SK-N-DZ (cell line): ENCODE measurements at regions not wholly inside any gene's neighbourhood (a gene's known extent, or its start where the extent isn't known, plus 50 kb on each side); places are given as distances from the start of the nearest gene placed in this dataset.

ENCODE experiments used
- DNase-seq: peaks from one replicate; pipeline ENCODE4 v3.0.0-alpha.2; 2015; ENCODE audit warnings: low spot score

DNA sequence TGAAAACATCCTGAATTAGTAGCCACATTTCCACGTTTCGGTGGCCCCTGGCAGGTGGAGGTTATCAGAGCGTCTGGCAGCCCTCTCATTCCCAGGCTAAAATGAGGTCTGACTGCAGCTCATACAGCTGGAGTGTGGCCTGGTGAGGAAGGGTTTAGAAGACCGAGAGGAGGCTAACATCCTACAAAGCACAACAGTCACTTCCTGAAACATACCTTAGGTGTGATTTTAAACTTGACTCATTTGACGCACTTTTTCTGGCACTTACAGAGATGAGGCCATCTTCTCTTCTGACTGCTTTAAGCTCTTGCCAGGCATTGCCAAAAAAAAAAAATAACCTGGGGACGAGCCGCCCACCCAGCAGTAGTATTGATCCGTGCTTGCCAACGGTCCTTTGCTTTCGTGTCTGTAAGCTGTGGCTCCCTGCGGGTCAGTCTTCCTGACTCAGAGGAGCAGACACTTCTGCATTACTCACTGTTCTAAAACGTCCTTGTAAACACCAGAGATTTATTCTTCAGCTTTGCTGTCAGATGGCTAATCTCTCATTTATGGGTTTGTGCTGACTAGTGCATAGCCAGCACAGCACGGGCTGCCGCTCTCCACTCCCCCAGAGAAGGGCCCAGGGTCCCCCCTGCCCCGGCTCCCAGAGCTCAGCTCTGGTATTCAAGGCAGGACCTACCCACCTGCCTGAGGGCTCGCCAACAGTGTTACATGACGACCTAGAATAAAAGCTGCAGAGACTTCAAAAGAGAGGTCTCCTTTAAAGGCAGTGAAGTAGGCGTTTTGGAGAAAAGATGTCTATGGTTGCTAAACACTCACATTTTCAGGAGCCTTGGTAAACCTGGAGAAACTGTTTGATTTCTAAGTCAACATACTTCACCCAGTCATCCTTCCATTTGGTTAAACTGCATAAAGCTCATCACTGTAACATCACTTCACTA lies 78.5 kb upstream of the FRMD1 start:
- peak; percentile 18 for DNase-seq

GRCh38 chr6:168156742-168157265 lies 77.8 kb upstream of the FRMD1 start:
- DNase-seq, result no peak

DNA sequence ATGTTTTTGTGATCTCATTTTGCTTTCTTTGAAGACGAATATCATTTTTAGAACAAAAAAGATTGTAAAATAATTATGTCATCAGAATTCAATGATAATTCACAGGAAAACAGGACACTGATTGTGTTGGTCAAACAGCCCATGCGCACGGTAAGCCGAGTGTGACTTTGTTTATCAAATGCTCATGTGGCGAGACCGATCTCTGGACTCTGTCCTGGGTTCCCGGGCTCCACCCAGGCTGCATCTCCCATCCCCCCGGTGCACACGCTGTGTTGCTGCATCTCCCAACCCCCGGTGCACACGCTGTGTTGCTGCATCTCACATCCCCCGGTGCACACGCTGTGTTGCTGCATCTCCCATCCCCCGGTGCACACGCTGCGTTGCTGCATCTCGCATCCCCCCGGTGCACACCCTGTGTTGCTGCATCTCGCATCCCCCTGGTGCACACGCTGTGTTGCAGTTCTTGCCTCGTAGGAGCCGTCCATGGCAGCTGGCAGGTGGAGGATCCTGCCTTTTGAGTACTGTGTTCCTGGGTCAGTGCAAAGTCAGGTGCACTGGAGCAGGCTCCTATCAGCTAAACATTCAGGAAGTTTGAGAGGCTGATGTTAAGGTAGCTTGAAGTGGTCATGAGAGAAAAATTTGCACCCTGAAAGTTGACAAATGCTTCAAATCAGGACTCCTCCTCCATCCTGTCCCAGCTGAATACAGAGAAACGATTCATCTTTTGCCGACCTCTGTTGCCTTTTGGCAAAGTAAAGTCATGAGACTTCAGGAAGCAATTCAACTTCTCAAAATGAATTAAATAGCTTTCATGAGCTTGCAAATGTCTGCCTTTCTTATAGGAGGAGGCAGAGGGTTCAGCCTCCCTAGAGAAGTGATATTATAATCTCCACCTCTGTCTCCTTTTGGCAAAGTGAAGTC lies 77.1 kb upstream of the FRMD1 start:
- no peak for DNase-seq

DNA sequence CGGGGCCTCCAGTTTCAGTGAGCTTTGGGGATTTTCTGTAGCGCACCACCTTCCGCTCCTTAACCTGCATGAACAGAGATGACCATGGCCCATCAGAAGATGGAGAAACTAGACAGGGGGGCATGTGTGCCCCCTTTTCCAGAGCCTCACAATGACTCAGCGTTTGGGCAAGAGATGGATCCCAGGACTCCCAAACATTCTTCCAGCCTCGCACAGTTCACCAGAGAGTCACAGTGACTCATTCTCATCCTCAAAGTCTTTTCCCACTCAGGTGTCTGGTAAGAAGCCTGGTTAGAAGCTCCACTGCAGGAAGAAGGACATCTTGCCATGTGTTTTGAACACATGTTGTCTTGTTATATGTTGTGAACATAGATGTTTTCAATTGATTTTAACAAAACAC lies 76.2 kb upstream of the FRMD1 start:
- DNase-seq, result no peak

- DNase-seq, result no peak
These were observed 75.4 kb upstream of the FRMD1 start for GRCh38 chr6:168154263-168154917.

- DNase-seq, result no peak
These were observed 74.5 kb upstream of the FRMD1 start for GRCh38 chr6:168153553-168153952.

- no peak for DNase-seq
These were observed 74.0 kb upstream of the FRMD1 start for GRCh38 chr6:168152980-168153379.

DNA sequence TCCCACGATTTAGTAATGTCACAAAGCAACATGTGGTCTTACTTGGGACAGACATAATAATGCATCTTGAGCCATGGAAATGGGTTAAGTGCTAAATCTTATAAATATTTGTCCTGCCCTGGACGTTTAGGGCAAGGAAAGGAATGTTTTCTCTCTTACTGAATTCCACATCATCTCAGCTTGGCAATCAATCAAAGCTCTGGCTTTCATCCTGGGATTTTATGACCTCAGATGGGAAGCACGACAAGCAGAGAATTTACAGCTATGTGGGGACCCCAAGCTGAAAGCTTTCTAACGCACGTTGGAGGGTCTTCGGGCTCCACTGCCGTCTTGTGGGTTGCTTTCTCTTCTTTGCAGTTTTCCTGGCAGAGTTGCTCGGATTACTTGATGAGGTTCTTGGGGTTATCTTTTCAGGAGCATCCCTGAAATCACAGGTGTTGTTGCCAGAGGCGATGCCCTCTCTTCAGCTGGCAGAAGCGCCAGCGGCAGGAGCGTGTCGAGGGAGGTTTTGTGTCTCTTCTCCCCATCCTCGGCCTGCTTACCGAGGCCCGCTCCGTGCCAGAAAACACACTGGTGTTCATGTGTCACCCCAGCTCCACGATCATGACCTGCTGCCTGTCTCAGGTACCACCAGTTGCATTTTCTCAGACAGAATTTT lies 73.4 kb upstream of the FRMD1 start:
- no peak for DNase-seq

GRCh38 chr6:168150551-168151320 lies 71.7 kb upstream of the FRMD1 start:
- no peak for DNase-seq

DNA sequence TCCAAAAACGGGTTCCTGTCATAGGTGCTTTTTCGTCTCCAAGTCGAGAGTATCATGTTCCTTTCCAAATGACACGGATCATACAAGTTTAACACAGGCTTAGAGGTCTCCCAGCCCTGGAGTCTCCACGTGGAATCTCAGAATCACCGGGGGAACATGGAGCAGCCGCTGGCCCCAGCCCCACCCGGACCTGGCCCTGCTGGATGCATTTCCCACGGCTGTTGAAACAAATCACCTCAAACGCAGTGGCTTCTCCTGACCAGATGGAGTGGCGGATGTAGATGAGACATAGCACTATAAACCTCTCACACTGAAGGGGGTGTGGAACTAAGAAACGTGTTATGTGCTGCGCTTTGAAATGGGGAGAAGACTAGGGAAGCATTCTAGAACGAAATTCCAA lies 70.0 kb upstream of the FRMD1 start:
- no peak for DNase-seq

- DNase-seq, result no peak
These were observed 69.3 kb upstream of the FRMD1 start for GRCh38 chr6:168148231-168148849.

GRCh38 chr6:168147205-168147738 lies 68.3 kb upstream of the FRMD1 start:
- DNase-seq, result no peak

DNA sequence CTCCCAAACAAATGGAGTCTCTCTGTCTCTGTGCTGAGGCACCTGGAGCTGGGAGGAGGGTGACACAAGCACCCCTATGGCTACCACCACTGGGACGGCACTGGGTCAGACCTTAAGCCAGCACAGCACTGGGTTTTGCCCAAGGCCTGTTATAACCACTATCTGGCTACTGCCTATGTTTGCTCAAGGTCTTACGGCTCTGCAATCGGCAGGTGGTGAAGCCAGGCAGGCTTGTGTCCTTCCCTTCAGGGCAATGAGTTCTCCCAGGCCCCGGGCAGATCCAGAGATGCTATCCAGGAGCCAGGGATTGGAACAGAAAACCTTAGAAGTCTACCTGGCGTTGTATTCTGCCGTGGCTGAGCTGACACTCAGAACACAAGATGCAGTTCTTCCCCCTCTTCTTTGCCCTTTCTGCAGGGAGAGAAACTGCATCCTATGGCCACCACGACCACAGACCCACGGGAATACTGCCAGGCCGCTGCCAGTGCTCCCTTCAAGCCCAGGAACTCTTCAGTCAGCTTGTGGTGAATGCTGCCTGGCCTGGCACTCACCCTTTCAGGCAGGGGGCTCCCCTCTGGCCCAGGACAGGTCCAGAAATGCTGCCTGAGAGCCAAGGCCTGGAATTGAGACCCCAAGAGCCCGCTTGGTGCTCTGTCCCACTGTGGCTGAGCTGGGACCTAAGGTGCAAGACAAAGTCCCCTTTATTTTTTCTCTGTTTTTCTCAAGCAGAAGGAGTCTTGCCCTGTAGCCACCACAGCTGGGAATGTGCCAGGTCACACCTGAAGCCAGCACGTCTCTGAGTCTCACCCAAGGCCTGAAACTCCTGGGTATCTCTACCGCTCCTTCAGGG lies 67.0 kb upstream of the FRMD1 start:
- no peak for DNase-seq

GRCh38 chr6:168139121-168139520 lies 60.1 kb upstream of the FRMD1 start:
- no peak for DNase-seq

- DNase-seq, result no peak
These were observed 59.4 kb upstream of the FRMD1 start for GRCh38 chr6:168138436-168138835.

DNA sequence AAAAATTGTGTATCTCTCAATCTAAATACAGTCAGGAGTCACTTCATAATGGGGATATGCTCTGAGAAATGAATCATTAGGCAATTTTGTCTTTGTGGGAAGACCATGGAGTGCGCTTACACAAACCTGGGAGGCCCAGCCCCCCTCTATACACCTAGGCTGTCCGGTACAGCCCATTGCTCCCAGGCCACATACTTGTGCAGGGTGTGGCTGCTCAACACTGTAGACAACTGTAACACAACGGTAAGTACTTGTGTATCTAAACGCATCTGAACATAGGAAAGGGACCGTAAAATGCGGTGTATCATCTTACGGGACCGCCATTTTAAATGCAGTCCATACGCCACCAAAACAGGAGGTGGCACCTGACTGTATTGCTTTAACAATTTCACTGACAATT lies 58.0 kb upstream of the FRMD1 start:
- no peak for DNase-seq

DNA sequence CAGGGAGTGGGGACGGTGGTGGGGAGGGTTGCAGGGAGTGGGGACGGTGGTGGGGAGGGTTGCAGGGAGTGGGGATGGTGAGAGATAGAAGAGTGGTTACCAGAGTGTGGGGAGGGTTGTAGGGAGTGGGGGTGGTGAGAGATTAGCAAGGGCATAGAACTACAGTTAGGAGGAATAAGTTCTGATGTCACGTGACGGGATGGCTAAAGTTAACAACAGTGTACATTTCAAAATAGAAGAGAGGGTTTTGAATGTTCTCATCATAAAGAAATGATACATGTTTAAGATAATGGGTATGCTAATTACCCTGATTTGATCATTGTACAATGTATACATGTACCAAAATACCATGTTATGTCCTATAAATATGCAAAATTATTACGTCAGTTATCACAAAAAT lies 57.6 kb upstream of the FRMD1 start:
- DNase-seq, result no peak

- no peak for DNase-seq
These were observed 57.0 kb upstream of the FRMD1 start for GRCh38 chr6:168136001-168136400.
